ENCODE measurements at regions not wholly inside any gene's neighbourhood (a gene's known extent, or its start where the extent isn't known, plus 50 kb on each side); places are given as distances from the start of the nearest gene placed in this dataset.

DNA sequence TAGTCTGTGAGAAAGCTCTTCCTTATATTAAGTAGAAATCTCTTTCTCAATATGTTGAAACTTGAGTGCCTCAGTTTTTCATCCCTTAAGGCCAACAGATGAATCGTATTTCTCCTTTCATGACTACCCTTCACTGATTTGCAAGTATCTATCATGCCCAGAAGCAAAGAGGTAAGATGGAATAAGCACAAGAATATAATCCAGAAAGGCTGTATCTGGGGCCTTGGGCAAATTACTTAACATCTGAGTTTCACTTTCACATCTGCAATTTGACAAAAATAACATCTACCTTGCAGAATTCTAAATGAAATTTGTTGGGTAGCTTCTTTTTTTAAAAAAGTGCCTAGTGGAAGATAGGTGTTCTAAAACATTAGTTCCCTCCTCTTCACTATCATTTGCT, 552.4 kb upstream of the ANO5 start:
- no peak for DNase-seq
- Histone ChIP-seq H3K27me3 (no peaks in the 10 kb centered on the region), H3K4me1 (no peaks in the 10 kb centered on the region), H3K9me3 (peaks cover 0 to 7% (median 0%) of the 10 kb centered on the region in 11 donors), H3K36me3 (no peaks in the 10 kb centered on the region), H3K4me3 (no peak overlapping the region), H3K27ac (no peak overlapping the region)
- no peak for ATAC-seq
- intact Hi-C loops (cut with DNase I), result no loop called here
- TF ChIP-seq, protein P1, sequence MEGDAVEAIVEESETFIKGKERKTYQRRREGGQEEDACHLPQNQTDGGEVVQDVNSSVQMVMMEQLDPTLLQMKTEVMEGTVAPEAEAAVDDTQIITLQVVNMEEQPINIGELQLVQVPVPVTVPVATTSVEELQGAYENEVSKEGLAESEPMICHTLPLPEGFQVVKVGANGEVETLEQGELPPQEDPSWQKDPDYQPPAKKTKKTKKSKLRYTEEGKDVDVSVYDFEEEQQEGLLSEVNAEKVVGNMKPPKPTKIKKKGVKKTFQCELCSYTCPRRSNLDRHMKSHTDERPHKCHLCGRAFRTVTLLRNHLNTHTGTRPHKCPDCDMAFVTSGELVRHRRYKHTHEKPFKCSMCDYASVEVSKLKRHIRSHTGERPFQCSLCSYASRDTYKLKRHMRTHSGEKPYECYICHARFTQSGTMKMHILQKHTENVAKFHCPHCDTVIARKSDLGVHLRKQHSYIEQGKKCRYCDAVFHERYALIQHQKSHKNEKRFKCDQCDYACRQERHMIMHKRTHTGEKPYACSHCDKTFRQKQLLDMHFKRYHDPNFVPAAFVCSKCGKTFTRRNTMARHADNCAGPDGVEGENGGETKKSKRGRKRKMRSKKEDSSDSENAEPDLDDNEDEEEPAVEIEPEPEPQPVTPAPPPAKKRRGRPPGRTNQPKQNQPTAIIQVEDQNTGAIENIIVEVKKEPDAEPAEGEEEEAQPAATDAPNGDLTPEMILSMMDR (IDR thresholded peaks at IDR 0.05), result no peak
- WGBS, 2 donors, result 60 to 73% methylated on average over 1 of the region's 1 CpG

DNA sequence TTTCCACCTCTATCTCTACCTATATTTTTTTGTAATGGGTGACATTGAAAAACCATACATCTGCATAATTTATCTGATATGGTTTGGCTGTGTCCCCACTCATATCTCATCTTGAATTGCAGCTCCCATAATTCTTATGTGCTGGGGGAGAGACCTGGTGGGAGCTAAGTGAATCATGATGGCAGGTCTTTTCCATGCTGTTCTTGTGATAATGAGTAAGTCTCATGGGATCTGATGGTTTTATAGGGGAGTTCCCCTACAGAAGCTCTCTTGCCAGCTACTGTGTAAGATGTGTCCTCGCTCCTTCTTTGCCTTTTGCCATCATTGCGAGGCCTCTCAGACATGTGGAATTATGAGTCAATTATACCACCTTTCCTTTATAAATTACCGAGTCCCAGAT, 551.0 kb upstream of the ANO5 start:
- ATAC-seq, result no peak
- TF ChIP-seq, protein P1 (IDR thresholded peaks at IDR 0.05), result no peak
- Histone ChIP-seq H3K36me3 (no peaks in the 10 kb centered on the region), H3K4me1 (no peaks in the 10 kb centered on the region), H3K9me3 (peaks cover 0 to 7% (median 0%) of the 10 kb centered on the region in 11 donors), H3K27me3 (no peaks in the 10 kb centered on the region), H3K4me3 (no peak overlapping the region), H3K27ac (no peak overlapping the region)
- intact Hi-C loops (cut with DNase I), result no loop called here
- no peak for DNase-seq
- WGBS, 2 donors, result 85 to 91% methylated on average over 3 of the region's 3 CpGs

DNA sequence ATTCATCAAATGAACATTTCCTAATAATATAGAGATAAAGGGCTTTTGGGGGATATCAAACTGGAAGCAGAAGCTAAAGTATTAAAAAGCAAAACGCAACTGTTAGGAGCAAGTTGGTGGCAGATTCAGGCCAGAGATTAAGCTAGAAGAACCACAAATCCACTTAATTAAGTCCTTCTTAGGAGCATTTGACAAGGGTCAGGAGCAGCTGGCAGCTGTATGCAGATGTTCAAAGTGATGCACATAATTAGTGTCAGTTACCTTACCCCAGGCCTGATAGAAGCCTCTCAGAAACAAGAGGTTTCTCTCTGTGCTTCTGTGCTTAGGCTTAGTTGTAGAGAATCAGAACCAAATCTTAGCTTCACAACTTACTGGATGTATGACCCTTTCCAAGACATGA, 546.5 kb upstream of the ANO5 start:
- no peak overlapping the region for H3K4me3 ChIP-seq
- H3K4me1 ChIP-seq, result no peaks in the 10 kb centered on the region
- ATAC-seq (no peak), DNase-seq (no peak)
- no peaks in the 10 kb centered on the region for H3K36me3 ChIP-seq
- no peak overlapping the region for H3K27ac ChIP-seq
- H3K27me3 ChIP-seq, result no peaks in the 10 kb centered on the region
- TF ChIP-seq, protein P1 (IDR thresholded peaks at IDR 0.05), result no peak
- 77 to 86% methylated on average over 1 of the region's 1 CpG for WGBS, 2 donors
- intact Hi-C loops (cut with DNase I), result no loop called here
- H3K9me3 ChIP-seq, result no peaks in the 10 kb centered on the region

DNA sequence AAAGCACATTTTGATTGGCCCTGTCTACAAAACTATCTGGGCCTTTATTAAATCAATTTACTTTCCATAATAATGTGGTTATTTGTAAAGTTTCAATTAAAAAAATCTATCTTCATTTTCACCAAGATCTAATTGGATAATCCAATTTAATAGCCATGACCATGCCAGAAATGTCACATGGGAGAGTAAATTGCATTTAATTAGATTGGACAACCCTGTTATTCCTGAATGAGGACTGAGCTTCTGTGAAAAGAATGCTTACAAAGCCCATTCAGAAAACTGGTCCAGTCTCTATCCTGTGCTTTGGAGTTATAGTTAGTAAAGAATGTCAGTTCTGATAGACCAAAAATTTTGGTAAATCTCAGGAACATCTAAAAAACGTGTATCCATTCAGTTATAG, 541.9 kb upstream of the ANO5 start:
- intact Hi-C loops (cut with DNase I), result no loop called here
- DNase-seq, result no peak
- no peak for ATAC-seq
- no peak overlapping the region for H3K27ac ChIP-seq
- H3K4me1 ChIP-seq, result no peaks in the 10 kb centered on the region
- 27 to 30% methylated on average over 1 of the region's 1 CpG for WGBS, 2 donors
- TF ChIP-seq, protein P1 (IDR thresholded peaks at IDR 0.05), result no peak
- no peak overlapping the region for H3K4me3 ChIP-seq
- no peaks in the 10 kb centered on the region for H3K36me3 ChIP-seq
- no peaks in the 10 kb centered on the region for H3K9me3 ChIP-seq
- H3K27me3 ChIP-seq, result no peaks in the 10 kb centered on the region
